NCI-H1105 treated with DMSO at 0.1 percent for 48 hours (cell line): ENCODE measurements at regions not wholly inside any gene's neighbourhood (a gene's known extent, or its start where the extent isn't known, plus 50 kb on each side); places are given as distances from the start of the nearest gene placed in this dataset.
"Not testable (repeated sequence)": the region's sequence is repeated elsewhere in the genome, so short reads cannot be mapped to it uniquely, and the experiment has no call there.

Experiments
- DNase-seq: peaks from one replicate; lab custom pipeline; 2025; lab: John Stamatoyannopoulos, UW

DNA sequence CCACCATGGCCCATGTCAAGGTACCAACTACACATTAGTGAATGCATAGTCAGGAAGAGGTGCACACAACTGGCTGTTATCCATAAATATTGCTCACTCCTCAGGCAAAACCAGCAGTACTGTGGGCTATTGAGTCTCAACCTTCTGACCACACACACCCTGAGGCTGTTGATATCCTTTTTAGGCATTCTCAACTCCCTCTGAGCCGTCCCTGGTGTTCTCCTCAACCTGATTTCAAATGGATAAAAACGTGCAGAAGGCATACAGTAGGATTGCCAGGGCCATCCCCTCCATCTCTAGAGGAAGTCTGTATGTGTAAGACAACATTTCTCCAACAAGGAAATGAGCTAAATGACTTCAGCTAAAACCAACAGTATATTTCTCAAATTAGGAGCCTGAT lies 98.7 kb upstream of the KLHL13 start:
- DNase-seq, result no peak

DNA sequence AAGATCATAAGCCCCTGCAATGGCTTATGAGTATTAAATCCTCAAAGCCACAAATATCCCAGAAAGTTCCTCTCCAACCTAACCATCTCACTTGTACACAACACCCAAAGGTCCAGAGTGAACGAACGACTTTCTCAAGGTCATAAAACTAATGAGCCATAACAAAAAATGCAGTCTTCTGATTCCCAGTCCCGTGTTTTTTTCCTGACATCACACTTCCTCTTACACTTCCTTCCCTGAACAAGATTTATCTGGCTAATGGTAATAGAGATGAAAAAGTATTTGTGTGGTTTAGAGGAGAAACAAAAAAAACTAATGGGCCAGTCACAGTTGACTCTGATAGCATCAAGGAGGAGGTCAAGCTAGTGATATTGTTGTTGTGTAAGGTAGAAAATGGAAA lies 99.5 kb upstream of the KLHL13 start:
- DNase-seq, result peak; percentile 57

DNA sequence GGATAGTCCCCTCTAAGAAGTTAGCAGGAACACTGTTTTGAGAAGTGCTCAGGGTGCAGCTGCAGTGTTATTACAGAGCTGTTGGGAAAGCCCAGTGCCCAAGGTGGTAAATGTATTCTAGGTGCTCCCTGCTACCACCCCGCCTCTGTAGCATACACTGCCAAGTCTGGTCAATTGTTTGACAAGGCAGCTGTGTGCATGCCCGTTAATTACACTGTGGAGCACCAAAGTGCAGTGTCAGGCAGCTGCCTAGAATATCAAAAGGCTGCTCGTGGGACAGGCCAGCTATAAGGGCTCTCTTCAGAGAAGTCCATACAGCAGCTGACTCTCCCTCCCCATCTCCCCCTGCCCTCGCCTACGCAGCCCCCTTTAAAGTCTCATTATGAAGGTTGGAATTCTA lies 99.9 kb upstream of the KLHL13 start:
- peak; percentile 92 for DNase-seq

DNA sequence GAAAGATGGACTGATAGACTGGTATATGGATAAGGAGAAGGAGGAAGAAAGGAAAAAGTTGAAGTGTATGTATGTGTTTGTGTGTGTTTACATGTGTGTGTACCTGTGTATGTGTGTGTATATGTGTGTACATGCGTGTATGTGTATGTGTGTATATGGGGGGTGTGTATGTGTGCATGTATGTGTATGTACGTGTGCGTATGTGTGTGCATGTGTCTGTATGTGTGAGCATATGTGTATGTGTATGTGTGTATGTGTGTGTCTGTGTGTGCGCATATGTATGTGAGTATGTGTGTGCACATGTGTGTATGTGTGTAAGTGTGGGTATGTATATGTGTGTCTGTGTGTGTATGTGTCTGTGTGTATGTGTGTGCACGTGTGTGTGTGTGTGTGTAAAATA lies 101.5 kb upstream of the KLHL13 start:
- DNase-seq, result no peak

DNA sequence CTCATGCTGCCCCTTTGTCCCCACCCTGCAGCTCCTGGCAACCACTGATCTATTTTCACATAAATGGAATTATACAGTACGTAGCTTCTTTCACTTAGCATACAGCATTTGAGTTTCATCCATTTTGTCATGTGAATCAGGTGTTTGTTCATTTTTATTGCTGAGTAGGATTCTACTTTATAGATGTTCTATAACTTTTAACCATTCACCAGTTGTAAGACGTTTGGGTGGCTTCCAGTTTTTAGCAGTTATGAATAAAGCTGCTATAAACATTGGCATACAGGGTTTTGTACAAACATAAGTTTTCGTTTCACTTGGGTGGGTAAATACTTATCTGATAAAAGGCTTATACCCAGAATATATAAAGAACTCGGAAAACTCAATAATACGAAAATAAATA lies 102.3 kb upstream of the KLHL13 start:
- DNase-seq, result no peak

DNA sequence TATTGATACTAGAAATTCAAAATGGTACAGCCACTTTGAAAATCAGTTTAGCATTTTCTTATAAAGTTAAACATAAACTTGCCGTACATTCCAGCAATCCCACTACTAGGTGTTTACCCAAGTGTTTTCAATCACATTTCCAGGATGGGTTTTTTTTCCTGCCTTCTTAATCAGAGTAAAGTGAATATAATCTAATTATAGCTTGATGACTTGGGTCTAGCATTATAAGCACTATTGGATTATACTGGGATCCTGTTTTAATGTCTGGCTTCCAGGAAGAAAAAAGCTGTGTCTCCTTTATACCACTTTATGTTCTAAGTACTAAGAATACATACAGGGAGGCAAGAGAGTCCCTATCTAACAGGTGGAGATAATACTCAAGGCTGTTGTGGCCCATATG lies 103.3 kb upstream of the KLHL13 start:
- DNase-seq, result no peak

DNA sequence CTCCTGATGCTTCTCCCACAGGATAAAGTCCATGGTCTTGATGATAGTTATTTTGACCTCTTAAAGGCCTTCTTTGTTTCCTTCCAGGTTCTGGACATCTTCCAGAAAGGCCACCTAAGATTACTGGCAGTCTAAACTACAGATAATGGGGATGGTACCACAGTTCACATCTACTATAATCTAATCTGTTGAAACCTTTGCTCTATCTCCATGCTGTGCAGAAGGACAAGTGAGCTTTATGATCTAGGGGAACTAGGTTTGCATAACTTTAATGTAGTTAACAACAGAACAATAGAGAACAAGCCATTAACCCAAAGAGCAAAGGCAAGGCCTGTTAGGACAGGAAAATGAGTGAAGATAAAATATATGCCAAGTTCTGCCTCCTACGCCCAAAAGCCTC lies 103.9 kb upstream of the KLHL13 start:
- DNase-seq, result no peak

DNA sequence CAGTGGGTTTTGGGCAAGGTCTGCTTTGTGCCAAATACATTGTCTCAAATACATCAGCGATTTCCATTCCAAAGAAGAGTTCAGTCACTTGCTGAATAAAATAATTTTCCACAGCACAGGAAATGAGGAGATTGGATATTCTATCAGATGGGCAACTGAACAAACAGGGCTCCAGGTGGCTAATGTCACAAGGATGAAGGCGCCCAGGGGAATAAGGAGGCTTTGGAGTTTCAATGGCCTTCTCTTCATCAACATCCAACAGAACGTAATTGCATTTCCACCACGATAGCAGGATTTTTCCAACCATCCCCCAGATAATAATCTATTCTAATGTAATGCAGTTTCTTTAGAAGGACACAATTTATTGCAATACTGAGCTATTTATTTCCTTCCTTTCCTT lies 104.7 kb upstream of the KLHL13 start:
- DNase-seq, result peak; percentile 12

DNA sequence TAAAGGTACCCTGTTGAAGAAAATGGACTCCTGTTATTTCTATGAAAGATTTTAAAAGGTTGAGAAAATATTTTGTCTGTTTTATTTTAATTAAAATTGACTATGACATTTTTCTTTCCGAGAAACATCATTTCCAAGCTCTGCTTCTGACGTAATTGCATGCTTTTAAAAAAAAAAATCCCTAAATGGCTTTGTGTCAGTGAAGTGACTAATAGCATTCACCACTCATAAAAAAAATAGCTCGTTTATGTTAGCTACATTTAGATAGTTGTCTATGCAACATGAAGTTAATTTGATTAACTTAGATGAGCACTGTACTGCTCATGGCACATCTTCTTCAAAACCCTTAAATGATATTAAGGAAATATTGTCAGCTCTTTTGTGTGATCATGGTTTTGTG lies 105.1 kb upstream of the KLHL13 start:
- no peak for DNase-seq

DNA sequence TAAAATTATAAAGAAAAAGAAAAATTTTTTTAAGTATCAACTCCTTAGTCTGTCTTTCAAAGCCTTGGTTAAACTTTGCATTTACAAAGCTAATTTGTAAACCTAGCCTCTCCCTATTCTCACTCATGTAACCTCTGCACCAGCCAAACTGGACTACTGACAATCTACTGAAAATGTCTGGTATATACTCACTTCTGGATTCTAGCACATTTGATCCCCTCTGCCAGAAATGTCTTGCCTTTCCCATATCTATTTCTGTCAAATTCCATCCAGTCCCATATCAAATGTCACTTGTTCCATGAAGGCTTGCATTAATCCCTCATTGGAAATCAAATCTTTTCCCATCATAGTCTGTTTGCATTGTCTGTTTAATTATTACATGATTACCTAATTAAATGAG lies 105.8 kb upstream of the KLHL13 start:
- no peak for DNase-seq

DNA sequence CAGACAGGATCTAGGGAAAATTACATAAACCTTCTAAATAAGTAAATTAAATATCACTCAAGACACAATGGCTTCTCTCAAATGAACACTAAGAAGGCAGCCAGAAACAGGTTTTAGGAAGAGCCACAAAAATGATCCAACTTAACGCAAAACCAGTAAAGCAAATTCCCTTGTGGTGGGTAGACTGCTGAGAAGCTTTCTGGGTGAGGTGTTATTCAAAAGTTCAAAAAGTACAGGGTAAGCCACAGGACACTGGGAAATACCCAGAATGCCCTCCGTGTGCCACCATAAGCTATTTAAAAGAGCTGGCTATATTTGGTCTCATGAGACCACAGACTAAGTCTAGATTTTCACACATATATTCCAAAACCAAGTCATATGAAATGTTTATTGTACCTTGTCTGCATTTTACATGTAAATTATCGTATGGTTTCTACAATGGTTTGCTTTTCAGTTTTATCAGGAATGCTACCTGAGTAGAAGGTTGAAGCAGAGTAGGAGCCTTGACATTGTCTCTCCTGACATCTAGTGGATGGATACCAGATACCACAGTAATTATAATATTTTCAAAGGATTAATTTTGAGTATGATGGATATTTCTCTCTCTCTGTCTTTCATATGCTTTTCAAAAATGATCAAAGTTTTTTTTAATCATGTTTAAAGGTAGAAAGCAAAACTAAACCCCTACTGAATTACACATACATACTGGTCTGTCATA lies 109.3 kb upstream of the KLHL13 start:
- peak; percentile 49 for DNase-seq

DNA sequence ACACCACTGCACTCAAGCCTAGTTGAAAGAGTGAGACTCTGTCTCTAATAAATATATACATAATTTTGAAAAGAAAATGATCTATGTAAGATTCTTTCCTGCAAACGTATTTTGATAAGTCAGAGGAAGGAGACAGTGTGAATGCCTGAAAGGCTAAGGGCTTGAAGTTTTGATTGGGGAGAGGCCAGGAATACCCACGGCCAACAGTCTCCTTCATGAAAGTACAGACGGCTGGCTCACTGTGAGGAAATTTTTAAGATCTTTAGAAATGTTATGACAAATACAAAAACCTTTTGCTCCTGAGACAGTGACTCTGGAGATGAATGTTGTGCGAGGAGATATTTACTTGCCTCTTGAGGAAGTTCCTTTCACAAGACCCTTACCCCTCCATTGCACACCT lies 111.4 kb upstream of the KLHL13 start:
- no peak for DNase-seq

DNA sequence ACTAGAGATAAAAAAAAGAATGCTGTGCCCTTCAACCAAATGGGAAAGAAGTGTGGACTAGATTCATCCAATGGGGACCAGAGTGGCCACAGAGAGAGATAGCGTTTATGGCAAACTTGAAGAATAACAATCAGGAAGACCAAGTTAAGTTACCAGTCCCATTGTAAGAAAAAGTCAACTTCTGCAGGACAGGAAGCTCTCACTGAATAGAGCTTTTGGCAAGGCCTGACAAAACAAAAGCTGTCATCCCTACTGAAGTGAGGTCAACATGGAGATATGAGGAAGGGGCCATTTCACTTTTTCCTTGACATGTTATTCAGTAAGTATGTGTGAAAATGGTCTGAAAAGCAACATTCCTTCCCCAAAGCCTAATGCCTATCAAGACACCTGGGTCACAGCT lies 111.8 kb upstream of the KLHL13 start:
- DNase-seq, result no peak

DNA sequence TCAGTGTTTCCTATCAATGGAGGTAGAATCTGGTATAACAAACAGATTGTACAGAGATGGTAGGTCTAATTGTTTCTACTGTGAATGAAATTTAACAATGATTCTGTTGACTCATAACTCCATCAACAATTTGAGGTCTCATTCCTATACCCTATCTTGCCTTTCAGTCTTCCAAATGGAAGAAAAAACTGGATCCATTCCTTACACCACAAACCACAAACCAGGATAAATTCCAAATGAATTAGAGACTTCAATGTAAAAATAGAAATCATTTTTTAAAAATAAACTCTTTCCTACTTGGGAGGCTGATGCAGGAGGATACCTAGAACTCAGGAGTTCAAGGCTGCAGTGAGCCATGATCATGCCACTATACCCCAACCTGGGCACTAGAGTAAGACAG lies 114.4 kb upstream of the WDR44 start:
- no peak for DNase-seq

DNA sequence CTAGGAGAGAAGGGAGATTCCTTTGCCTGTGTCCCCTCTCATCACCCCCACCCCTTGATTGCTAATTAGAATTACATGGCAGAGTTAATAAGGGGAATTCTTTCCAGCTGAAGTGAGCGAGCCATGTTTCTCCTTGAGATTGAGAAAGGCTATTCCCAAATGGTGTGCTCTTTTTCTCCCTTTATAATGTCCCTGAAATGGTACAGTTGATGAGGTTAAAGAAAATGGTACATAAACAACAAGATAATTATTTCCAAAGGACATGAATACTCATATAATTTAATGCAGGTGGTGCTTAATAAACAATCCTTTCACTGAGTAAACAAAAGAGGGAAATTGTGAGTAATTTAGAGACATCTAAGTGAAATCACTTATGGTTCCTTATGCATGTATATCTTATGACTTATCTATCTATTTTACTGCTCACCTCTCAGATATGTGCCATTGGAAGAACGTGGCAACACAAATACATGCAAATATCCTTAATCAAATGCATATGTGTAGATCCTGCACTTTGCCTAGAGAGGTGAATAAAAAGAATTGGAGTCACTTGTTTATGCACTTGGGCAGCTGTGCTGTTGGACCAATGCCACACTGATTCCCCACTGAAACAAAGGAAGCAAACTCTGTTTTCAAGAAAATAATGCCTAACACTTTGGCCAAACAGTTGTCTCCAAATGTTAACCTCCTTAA lies 106.6 kb upstream of the WDR44 start:
- DNase-seq, result peak; percentile 76

DNA sequence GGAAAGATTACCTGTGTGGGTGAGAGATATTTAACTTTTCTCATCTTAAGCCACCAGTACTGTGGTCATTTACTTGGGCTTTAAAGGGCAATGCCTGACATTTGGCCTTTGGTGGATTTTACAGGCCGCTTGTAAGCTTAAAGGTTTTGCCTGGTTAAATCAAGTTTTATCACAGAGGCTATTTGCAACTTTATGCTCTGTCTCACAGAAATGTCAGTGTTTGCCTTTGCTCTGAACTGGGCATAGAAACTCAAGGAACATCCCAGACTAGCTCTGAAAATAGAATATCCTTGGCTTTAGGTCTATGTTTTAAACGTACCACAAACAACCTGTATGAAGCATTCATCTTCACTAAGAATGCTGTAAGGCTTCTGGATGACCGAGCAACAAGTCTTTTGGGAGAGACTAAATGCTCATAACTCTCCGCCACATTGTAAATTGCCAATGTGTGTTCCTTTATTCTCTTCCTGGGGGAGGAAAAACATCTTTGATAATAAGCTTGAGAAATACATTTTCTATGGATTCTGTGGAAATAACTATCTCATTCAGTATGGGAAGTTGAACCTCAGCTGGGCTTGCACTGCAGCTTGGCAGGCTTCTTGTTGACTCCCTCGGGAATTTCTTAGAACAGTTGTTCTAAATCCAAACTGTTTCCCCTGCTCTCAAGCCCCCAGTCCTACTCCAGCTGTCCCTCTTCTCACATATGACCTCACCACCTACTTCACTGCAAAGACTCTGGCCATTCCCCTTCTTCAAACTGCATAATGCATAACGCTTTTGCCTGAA lies 105.8 kb upstream of the WDR44 start:
- DNase-seq, result no peak

DNA sequence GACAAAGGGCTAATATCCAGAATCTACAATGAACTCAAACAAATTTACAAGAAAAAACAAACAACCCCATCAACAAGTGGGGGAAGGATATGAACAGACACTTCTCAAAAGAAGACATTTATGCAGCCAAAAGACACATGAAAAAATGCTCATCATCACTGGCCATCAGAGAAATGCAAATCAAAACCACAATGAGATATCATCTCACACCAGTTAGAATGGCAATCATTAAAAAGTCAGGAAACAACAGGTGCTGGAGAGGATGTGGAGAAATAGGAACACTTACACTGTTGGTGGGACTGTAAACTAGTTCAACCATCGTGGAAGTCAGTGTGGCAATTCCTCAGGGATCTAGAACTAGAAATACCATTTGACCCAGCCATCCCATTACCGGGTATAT lies 98.9 kb upstream of the WDR44 start:
- DNase-seq, result not testable (repeated sequence)

DNA sequence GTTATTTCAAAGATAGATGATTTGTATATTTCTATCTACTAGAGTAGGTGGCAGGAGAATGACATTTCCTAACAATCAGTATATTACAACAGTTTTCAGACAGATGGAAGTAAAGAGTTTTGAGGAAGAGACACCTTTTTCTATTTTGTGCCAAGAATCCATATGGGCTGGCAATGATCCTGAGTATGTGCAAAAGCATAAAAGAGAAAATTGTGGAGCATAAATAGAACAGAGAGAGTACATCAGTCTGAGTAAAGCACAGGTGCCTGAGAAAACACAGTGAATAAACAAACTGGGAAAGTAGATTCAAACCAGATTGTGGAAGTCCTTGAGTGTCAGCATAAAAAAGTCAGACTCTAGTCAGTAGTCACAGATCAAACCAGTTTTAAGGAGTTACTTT lies 96.8 kb upstream of the WDR44 start:
- DNase-seq, result no peak

DNA sequence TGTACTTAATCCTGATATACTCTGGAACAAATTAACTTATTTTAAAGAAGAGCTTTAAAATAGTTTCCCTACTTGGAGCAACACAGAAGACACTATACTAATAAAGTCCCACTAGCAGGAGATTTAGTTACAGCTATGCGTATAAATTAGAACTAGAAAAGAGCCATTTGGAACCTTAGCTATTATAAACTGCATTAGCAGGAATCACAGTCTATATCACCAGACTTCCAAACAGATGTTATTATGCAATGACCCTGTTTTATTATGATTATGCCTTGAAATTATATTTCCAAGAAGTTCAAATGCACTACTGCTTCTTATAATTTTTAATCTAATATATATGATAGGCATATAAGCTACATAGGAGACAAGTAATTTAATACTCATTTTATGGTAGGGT lies 95.5 kb upstream of the WDR44 start:
- DNase-seq, result no peak

DNA sequence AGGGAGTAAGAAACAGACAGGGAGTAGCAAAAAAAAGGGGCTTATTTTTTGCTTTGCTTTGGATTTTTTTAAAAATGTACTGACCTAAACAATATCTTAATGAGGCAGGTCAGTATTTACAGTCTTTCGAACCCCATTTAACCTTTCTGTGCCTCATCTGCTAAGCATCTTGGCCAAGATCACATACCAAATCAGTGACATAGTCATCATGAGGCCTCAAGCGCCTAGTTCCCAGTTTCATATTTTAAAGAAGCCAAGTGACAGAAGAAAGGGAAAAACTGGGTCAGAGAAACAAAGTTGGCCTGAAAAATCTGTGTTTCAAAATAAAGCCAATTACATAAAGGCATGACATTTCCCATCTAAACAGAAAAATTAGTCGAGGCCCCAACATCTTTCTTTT lies 94.6 kb upstream of the WDR44 start:
- DNase-seq, result no peak

DNA sequence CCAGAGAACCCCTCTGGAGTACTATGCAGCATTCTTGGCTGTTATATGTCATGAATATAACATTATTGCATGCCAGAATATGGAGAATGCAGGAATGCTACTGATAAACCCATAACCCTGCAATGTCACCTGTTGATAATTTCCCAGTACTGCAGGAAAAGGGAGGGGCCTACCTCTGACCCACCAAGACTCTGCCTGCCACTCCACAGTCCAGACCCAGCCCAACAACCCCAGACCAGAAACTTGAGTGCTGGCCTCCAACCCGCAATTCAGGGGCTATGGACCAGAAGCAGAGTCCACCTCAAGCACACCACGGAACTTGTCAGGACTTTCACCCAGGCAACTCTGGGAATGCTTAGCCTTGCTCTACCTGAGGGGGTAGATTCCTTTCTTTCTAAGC lies 92.9 kb upstream of the WDR44 start:
- DNase-seq, result no peak

DNA sequence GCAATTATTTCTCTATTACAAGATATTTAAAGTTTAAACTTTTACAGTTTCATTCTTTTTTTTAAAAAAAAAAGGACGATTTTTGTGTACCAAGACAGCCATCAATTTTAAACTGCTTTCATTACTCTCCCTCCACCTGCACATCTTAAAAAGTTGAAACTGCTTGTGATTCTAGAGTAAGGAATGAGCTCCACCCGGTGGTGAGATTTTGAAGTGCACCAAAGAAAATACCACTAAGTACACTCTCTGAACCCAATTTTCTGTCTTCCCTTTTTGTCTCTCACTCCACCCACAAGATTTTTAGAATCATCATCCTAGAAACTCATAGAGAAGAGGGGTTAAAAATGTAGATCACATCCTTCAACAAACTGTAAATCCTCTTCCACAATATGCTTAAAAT lies 91.3 kb upstream of the WDR44 start:
- DNase-seq, result peak; percentile 52

DNA sequence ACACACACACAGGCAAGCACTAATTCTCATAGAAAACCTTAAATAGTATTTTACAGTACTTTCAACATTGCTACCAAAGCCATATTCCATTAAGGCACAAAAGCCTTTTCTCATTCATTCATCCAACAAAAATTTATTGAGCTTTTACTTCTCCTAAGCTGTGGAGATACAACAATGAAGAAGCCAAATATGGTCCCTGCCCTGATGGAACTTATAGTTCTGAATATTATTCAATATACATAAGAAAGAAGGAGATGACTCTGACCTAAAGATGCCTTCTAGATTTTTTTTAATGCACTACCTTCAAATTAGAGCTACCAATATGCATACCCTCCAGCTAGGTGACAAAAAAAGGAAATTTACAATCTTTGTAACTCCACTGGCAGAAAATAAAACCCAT lies 90.0 kb upstream of the WDR44 start:
- DNase-seq, result no peak
